ENCODE measurements at regions not wholly inside any gene's neighbourhood (a gene's known extent, or its start where the extent isn't known, plus 50 kb on each side); places are given as distances from the start of the nearest gene placed in this dataset.

- DNase-seq = no peak
These were observed 93.0 kb downstream of the PPP1R3A start for GRCh38 chr7:113825832-113826231.

- DNase-seq = no peak
These were observed 94.5 kb downstream of the PPP1R3A start for GRCh38 chr7:113824117-113824823.

- DNase-seq = no peak
These were observed 99.3 kb downstream of the PPP1R3A start for GRCh38 chr7:113819474-113819873.

DNA sequence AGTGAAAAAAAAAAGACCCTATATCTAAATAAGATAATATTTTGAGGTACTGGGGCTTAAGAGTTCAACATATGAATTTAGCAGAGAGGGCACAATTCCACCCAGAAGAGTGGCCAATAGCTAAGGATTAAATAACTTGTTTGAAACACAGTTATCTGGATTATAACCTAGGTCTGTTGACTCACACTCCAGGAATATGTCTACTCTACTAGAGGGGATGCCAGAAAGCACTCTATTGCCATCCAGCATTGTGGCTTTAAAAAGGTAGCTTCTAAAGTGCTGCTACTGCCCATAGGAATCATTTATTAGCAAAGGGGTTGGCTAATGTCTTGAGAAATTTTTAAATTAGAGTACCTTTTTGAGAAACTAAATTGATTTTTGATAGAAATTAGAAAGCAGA is 102.2 kb downstream of the PPP1R3A start:
- DNase-seq = no peak

DNA sequence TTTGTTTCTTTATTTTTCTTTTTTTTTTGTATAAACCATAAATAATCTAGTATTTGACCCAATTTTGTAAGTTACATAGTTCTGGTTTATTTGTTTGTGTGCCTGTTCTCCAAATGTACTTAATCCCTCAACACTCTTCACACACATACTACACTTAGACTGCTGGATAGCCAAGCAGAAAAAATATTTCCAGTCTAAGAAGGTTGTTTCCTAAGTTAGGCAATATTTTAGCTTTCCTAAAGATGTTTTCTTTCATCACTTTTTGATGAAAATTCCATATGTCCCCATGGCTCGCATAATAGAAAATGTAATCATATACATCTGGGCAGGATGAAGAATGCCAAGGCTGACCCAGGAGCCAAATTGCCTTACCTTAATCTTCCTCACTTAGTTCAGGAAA is 105.3 kb downstream of the PPP1R3A start:
- no peak for DNase-seq

GRCh38 chr7:113812591-113813255 is 106.1 kb downstream of the PPP1R3A start:
- DNase-seq = no peak

DNA sequence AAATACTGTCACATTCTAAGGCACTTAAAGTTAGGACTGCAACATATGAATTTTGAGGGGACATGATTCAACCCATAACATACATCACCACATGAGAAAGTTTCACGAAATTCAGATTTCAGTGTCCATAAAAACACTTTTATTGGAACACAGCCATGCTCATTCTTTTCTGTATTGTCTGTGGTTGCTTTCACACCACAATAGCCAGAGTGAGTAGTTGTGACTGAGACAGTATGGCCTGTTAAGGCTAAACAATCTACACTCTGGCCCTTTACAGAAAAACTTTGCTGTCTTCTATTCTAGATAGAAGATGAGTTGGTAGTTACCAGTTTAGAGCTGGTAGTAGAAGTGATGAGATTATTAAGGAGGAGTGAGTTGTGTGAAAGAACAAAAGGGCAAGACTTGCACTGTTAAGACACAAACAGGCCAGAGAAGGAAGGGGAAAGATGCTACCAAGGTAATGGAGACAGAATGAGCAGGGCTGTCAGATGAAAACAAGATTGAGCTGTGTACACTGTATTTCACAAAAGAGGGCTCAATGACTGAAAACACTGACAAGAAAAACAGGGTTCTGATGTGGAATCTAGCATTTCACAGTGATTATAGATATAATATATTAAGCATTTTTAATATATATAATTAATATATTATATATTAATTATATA is 108.6 kb downstream of the PPP1R3A start:
- DNase-seq = no peak

DNA sequence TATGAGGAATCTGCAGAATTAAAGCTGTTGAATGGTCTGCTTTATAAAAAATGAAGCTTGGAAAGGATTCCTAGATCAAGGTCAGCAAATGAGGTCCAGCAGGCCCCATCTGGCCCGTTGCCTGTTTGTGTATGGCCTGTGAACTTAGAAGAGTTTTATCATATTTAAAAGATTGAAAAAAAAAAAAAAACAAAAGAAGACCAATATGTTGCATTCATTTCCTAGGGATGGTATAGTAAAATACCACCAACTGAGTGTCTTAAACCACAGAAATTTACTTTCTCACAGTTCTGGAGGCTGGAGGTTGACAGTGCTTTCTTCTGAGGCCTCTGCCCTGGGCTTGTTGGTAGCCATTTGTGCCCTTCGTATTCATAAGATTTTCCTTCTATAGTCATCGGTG is 109.2 kb downstream of the PPP1R3A start:
- DNase-seq = no peak

- DNase-seq = no peak
These were observed 112.0 kb downstream of the PPP1R3A start for GRCh38 chr7:113806633-113807327.

GRCh38 chr7:113805976-113806375 is 112.8 kb downstream of the PPP1R3A start:
- no peak for DNase-seq

GRCh38 chr7:113804475-113805095 is 114.2 kb downstream of the PPP1R3A start:
- no peak for DNase-seq

DNA sequence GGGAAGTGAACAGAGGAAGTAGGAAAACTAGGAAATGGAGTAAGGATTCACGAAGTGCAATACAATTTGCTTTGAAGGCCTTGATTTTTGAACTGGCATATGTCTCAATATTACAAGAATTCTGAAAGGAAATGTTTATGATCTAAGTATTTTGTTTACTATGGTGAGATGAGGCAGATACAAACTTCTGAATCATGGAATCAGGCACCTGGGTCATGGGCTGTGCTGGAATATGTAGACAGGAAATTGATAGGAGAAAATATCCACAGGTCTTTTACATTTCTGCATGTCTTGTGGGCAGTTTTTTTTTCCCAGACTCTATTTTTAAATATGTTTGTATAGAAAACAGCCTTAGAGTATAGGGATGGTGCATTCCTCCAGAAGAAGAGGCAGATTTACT is 117.1 kb downstream of the PPP1R3A start:
- no peak for DNase-seq

DNA sequence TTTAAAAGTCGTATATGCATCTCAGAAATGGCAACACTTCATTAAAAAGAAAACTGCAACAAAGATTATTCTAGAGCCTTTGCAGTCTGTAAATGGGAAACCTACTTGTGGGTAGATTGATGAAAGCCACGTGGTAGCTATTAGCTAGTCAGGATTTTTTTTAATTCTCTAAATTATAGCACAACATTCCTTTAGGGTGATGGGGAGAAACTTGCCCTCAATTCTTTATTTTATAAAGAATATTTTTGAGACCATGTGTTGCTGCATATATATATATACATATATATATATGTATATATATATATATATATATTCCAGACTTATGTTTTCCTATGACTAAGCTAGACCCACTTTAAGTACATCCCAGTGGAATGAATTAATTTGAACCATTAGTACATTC is 118.0 kb downstream of the PPP1R3A start:
- no peak for DNase-seq

DNA sequence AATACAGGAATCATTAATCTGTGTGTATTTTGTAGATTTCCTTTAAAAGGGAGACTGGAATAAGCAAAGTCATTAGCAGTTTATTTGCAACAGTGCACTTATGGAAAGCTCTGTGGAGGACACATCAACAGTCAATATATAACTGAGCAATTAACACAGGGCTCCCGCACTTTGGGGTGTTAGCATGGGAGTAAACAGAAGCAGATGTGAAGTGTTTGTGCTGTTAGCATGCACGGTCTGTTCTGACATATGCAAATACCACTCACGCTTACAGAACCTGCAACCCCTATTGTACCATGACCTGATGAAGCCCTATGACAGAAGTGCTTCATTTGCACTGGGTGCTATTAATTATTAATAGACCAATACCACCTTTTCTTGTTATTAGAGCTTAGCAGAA is 118.9 kb downstream of the PPP1R3A start:
- no peak for DNase-seq

DNA sequence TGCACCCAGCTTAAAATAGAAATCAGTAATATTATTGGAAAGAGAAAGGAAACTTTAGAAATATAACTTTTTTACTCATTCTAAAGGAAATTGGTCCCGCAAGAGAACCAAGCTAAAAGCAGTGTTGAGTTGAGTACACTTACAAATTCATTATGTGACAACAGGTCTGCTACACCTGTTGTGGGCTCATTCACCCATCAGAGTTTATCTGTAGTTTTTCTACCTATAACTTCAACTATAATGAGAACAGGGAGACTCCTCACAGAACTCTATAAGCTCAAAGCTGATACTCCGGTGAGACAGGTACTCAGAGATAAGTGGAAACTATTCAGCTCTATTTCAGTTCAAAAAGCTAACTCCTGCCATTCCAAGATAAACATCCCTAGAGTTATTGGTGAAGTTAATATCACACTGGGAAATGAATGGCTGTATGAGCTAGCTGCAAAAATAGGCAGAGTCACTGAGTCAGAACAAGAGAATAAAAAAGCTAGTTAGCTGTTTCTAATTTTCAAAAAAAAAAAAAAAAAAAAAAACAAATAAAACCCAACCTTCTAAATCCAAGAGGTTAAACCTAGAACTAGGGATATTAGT is 121.3 kb downstream of the PPP1R3A start:
- DNase-seq = no peak

GRCh38 chr7:113796557-113796956 is 122.3 kb downstream of the PPP1R3A start:
- no peak for DNase-seq

DNA sequence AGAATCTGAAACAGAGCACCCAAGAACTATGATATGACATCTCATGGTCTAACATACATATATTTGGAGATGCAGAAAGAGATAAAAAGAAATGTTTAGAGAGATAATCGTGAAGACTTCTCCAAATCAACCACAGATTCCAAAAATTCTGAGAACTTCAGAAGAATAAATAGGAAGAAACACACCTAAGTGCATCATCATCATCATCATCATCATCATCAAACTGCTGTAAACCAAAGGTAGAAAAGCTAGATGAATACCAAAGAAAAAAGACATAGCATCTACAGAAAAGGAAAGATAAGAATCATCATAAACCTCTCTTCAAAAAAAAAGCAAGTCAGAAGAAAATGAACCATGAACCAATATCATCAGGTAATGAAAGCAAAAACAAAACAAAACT is 124.2 kb downstream of the PPP1R3A start:
- no peak for DNase-seq

DNA sequence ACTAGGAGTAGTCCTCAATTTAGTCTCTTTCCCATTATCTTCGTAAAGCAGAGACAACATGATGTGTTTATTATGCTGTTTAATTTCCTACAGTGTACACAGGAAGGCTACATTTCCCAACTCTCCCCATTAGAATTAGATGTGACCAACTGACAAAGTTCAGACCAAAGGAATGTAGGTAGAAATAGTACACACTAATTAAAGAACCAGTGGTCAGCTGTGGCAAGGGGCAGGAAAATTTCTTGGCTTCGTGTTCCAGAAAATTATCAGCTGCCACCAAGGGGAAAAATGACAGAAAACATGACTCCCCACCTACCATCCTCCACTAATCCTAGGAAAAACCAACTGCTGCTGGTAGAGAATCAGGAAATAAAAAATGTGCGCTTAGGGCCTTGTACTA is 125.6 kb downstream of the PPP1R3A start:
- no peak for DNase-seq

DNA sequence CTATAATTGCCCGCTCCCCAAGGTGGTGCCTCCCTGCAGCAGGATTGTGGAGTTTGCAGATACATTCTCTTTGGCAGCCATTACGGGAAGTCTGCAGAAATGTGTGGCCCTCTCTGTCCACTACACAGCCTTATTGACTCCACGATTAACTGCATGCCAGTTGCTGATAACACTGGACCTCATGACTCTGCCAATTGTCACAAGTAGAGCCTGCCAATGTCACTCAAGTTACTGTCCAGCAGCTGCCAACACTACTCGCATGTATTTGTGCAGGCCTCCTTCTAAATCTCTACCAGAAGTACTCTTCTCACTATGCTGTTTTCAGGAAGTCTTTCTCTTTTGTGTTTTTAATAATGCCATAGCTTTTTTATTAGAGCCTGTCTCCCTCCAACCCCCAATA is 128.8 kb downstream of the PPP1R3A start:
- DNase-seq = no peak

DNA sequence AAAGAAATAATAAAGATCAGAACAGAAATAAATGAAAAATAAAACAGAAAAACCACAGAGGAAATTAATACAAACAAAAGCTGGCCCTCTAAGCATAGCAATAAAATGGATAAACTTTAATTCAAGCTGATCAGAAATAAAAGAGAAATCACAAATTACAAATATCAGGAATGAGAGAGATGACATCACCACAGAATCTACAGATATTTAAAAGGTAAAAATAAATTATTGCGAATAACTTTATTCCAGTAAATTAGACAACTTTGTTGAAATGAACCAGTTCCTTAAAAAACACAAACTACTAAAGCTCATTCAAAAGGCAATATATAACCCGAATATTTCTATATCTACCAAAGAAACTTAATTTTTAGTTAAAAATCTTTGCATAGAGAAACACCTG is 131.7 kb downstream of the PPP1R3A start:
- DNase-seq = no peak

GRCh38 chr7:113784956-113785355 is 133.9 kb downstream of the PPP1R3A start:
- no peak for DNase-seq

GRCh38 chr7:113784316-113784715 is 134.5 kb downstream of the PPP1R3A start:
- DNase-seq = no peak

- no peak for DNase-seq
These were observed 135.4 kb downstream of the PPP1R3A start for GRCh38 chr7:113783403-113783802.
